Stimulated activated CD4-positive, alpha-beta T cell treated with anti-CD3 and anti-CD28 coated beads, Interleukin-1b, Interleukin-23, amount 100 ng/mL, for 4 hours (primary cell): ENCODE measurements at regions not wholly inside any gene's neighbourhood (a gene's known extent, or its start where the extent isn't known, plus 50 kb on each side); places are given as distances from the start of the nearest gene placed in this dataset.
"Not testable (repeated sequence)": the region's sequence is repeated elsewhere in the genome, so short reads cannot be mapped to it uniquely, and the experiment has no call there.

Experiments used
- DNase-seq, 2 donors: peaks; one replicate each; pipeline ENCODE4 v3.0.0-alpha.2; 2020; ENCODE audit warnings: low read depth in 2 of 2

DNA sequence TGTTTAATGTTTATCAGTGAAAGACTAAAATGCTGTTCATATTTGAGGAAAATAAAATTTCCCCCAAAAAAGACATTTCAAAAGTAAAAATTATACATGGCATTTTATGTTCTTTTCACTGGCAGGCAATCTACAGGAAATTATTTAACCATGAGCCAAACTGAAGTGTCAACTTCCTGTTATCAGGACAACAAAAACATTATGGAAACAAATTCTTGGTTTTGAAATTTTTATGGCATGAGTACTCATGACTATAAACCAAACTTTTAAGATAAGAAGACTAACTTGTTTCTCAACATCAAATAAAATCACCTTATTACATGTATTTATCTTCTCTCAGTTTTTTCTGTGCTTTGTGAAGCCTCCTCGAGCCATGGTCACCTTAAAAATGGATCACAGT, 698.6 kb downstream of the LTN1 start:
- no peak for DNase-seq

DNA sequence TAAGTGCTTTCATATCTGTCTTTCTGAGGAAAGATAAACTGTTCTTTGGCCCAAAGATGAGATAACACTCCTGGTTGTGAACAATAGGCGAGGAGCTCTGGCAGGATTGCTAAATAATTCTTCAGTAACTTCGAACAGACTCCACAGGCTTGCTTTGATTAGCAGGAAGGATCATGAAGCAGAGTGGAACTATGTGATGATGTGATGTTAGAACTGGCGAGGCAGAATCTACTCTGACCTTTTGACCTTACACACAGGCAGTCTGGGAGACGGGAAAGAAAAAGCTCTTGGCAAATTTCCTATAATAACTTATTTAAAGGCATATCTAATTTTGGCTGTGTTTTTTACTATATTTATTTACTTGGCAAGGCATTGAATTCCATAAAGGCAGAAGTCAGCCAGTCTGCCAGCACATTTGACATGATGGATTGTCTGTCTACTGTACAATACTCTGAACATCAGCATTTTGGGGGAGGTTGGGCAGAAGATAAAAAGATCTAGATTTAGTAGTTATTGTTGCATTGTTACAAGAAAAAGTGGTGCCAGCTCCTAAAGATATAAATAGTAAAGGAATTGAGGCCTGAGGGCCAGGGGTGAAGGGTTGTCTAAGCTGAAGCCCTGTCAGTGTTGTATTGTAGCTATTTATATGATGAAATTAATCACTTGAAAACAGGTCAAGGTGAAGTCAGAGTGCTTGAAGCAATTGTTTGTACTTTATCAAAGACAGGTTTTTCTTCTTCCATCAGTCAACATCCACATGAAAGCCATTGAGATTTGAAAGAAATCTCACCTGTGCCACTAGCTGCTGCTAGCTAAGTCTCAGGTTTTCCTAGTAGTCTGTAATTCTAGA, 708.8 kb downstream of the LTN1 start:
- DNase-seq: no peak

DNA sequence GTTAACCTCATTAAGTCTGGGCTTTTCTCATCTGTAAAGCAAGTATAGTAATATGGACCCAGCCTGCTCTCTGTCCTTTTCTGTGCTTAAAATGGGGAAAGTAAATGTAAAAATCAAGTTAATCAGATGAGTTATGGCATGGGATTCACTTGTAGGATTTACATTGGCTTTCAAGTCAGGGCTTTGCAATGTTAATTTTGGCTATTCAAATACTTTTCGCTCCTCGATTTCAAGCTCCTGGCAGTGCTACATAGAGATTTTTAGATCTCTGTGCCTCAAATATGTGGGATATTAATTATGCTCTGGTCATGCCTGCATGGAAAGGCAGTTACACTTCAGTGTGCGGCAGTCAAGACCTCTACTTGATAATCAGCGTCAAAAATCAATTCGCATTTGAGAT, 709.8 kb downstream of the LTN1 start:
- no peak for DNase-seq

- not testable (repeated sequence) for DNase-seq
Measured at GRCh38 chr21:28281357-28281756, 711.3 kb downstream of the LTN1 start.

GRCh38 chr21:28280611-28281010, 712.1 kb downstream of the LTN1 start:
- DNase-seq: no peak

- no peak for DNase-seq
Measured at GRCh38 chr21:28277324-28277723, 715.4 kb downstream of the LTN1 start.

DNA sequence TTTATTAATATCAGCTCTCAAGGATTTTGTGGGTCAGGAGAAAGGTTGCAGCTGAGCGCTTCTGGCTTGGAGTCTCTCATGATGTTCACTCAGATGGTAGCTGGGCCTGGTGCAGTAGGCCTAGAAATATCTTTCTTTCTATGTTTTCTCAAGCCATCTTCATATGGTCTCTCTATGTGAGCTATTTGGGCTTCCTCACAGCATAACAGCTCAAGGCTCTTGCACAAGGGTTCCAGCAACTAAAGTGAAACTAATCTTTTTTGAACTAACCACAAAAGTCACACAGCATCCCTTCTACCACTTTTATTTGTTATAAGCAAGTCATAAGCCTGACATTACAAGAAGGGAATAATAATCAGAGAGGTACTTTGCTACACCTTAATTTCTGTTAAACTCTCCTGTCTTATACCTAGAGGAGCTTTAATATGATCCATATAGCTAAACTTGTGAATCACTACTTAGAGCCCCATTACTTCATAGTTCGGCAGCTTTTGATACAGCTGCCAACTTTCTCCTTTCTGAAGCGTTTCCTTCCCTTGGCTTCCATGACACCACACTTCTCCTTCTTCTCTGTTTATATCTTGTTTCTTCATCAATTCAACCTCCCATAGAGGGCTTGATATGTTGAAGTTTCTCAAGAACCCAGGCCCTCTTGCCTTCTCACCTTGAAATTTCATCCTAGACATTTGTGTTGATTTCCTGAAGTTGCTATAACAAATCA, 720.2 kb downstream of the LTN1 start:
- no peak for DNase-seq

DNA sequence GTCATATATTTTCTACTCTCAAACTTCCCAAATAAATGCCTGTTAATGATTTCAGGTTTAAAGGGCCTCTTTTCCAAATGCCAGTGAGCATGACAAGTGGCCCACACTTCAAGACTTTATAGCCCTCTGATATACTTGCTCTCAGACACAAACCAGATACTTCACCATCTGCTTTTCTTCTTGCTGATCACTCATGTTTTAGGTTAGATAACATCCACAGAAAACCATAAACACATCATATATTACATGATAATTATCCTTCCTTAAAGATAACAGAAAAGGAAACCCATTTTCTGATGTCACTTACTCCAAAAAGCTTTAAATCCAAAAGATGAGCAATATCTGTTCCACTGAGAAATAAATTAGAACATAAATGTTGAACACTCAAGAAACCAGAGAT, 723.5 kb downstream of the LTN1 start:
- no peak for DNase-seq

- DNase-seq: no peak
Measured at GRCh38 chr21:28268685-28269084, 724.0 kb downstream of the LTN1 start.

DNA sequence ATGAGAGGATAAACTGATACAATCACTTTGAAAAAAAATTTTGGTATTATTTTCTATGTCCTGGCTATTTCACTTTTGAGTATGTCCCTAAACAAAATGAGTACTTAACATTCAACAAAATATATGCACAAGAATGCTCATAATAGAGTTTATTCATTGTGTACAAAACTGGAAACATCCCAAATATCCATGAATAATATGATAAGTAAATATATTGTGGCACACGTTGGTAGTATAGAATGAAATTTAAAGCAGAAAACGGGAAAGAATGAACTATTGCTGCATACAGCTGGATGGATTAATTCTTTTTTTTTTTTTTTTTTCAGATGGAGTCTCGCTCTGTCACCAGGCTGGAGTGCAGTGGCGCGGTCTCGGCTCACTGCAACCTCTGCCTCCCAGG, 725.2 kb downstream of the LTN1 start:
- DNase-seq: no peak

- DNase-seq: no peak
Measured at GRCh38 chr21:28266061-28266460, 726.6 kb downstream of the LTN1 start.

GRCh38 chr21:28263974-28264373, 728.7 kb downstream of the LTN1 start:
- no peak for DNase-seq

- DNase-seq: no peak
Measured at GRCh38 chr21:28261298-28261697, 731.4 kb downstream of the LTN1 start.

DNA sequence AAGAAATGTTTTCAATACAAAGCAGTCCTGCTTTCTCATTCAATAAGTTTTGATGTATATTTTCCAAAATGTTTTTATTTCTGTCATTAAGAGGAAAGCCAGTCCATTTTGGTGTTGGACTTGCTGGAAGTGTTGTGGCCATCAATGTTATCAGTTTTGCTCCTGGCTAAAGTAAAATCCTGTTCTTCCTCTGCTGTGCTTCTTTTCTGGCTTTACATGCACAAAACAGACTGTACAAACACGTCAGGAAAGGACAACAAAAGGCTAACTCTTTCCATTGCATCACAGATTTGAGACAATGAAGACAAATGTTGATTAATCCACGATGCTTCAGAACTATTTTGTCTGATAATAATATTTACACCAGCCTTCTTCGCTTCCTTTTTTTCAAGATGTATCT, 735.4 kb downstream of the LTN1 start:
- no peak for DNase-seq

DNA sequence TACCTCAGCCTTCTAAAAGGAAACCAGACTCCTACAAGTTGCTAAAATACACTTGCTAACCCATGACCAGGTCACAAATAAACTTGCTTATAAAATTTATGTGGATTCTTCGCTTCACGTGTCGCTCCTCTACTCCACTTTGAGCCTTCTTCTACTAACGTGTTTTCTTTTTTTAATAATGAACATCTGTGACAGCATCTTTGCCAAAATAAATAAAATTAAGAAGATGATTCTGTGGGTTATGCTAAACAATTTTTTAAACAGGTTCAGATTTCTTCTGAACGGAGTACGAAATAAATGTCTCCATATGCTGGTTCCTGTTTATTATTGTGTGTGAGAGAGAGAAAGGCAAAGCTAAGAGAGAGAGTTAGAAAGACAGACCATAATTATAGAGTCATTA, 735.8 kb downstream of the LTN1 start:
- no peak for DNase-seq

GRCh38 chr21:28256420-28256831, 736.3 kb downstream of the LTN1 start:
- no peak for DNase-seq

DNA sequence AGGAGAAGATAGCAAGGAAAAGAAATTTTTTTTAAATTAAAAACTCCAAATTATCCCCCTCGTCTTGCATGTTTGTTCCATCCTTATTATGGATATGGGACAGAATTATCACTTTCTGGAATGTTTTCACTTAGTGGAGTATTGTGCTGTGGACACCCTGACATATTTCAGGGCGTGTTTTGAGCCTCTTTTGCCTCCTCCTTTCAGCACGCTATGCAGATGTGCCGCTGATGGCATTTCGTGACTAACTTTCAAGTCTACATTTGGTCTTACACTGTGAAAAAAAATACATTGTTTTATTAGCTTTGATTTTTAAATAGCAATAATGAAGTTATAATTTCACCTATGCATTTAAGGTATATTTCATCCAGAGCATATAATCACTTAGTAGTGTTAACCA, 738.7 kb downstream of the LTN1 start:
- DNase-seq: no peak

DNA sequence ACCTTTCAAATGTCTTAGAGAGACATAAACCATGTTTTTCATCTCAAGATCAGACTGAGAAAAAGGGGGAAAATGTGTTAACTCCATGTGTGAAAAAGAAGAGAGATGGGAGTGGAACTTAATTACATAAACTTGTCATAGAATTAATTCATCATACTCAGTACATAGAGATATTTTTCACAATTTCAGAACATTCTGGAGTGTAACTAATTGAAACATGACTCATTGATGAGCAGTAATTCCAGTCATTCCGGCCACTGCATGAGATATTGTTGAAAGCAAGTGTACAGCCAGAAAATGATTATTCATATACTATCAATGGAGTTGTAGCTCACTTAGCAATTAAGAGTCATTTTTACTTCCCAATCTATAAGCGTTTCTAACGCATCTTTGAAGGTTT, 739.3 kb downstream of the LTN1 start:
- no peak for DNase-seq

GRCh38 chr21:28252928-28253327, 739.7 kb downstream of the LTN1 start:
- no peak for DNase-seq

DNA sequence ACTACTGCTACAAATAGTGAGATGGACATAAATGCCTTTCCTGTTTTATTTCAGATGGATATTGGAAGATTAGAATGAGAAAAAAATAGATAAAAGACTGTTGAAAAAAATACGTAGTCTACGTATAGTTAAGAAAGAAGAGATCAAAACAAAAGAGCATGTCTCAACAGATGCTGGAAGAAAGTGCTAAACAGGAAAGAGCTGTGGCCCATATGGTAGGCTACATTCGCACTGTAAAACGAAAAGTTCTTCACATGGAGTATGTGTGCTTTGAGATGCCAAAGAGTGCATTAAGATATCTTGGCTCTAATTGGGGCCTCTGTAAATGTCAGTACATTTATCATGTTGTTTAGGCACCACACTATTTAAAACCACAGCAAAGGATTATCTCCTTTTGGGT, 741.7 kb downstream of the LTN1 start:
- DNase-seq: no peak

- no peak for DNase-seq
Measured at GRCh38 chr21:28247454-28248020, 745.1 kb downstream of the LTN1 start.

DNA sequence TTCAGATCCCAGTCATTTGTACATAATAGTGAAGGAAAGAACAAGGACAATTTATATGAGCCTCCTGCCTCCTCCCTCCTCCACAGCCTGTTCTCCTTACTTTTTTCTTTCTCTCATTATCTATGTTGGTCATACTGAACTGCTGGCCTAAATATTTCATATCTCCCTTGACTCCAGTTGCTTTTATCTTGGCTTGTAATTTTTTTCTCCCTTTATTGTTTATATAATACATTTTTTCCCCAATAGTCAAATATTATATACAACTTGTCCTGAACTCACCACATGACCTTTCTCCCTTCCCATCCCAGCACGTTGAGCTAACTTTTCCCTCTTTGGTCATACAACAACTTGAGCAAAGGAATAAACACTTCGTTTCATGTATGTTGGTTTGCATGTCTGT, 752.1 kb downstream of the LTN1 start:
- DNase-seq: no peak

- DNase-seq: no peak
Measured at GRCh38 chr21:28239340-28239739, 753.3 kb downstream of the LTN1 start.
